SU-DHL-6 (cell line): ENCODE measurements at regions not wholly inside any gene's neighbourhood (a gene's known extent, or its start where the extent isn't known, plus 50 kb on each side); places are given as distances from the start of the nearest gene placed in this dataset.

Experiments used
- EZH2phosphoT487 ChIP-seq: fragments of 200-600 bp; sonication (generic), shearing (Covaris generic); conservative IDR thresholded peaks from 2 replicates; pipeline ENCODE4 v1.6.1; 2018; ENCODE audit warnings: mild to moderate bottlenecking, antibody characterized with exemption, low read length, moderate library complexity, mixed read lengths
- TF ChIP-seq, protein P1 (sequence below): fragments of 200-600 bp; sonication (generic); IDR thresholded peaks from one replicate; pipeline ENCODE4 v1.5.1; 2017; ENCODE audit warnings: antibody characterized with exemption, mild to moderate bottlenecking, low read length, moderate library complexity; ENCODE audit not compliant: insufficient read depth, poor library complexity, severe bottlenecking

DNA sequence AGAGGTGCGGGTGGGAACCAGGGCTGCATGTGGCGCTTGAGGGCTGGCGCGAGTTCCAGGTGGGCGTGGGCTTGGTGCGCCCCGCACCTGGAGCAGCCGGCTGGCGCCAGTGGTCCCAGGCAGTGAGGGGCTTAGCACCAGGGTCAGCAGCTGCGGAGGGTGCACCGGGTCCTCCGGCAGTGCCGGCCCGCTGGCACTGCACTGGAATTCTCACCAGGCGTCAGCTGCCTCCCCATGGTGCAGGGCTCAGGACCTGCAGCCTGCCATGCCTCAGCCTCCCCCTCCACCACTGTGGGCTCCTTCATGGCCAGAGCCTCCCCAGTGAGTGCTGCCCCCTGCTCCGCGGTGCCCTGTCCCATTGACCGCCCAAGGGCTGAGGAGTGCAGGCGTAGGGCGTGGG, 174.0 kb downstream of the ADAM29 start:
- TF ChIP-seq, protein P1, sequence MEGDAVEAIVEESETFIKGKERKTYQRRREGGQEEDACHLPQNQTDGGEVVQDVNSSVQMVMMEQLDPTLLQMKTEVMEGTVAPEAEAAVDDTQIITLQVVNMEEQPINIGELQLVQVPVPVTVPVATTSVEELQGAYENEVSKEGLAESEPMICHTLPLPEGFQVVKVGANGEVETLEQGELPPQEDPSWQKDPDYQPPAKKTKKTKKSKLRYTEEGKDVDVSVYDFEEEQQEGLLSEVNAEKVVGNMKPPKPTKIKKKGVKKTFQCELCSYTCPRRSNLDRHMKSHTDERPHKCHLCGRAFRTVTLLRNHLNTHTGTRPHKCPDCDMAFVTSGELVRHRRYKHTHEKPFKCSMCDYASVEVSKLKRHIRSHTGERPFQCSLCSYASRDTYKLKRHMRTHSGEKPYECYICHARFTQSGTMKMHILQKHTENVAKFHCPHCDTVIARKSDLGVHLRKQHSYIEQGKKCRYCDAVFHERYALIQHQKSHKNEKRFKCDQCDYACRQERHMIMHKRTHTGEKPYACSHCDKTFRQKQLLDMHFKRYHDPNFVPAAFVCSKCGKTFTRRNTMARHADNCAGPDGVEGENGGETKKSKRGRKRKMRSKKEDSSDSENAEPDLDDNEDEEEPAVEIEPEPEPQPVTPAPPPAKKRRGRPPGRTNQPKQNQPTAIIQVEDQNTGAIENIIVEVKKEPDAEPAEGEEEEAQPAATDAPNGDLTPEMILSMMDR = no peak
- TF ChIP-seq EZH2phosphoT487 = no peak
